Upper lobe of right lung (tissue), 1 donor: ENCODE measurements at regions not wholly inside any gene's neighbourhood (a gene's known extent, or its start where the extent isn't known, plus 50 kb on each side); places are given as distances from the start of the nearest gene placed in this dataset.
"Not testable (repeated sequence)": the region's sequence is repeated elsewhere in the genome, so short reads cannot be mapped to it uniquely, and the experiment has no call there.

Experiments used
- ATAC-seq: fragments of 200-7000 bp; cut with Tn5 transposase; one replicate; pipeline ENCODE4 v1.9.1; 2020; ENCODE audit warnings: mild to moderate bottlenecking, moderate library complexity
- DNase-seq: peaks from one replicate; pipeline ENCODE4 v3.0.0-alpha.2; 2020
- H3K27ac ChIP-seq: fragments of 200-600 bp; one replicate; pipeline ENCODE4 v1.8.0; 2022
- H3K27me3 ChIP-seq: fragments of 200-600 bp; one replicate; pipeline ENCODE4 v1.8.0; 2022; ENCODE audit warnings: mild to moderate bottlenecking
- H3K36me3 ChIP-seq: fragments of 200-600 bp; one replicate; pipeline ENCODE4 v1.8.0; 2022
- H3K4me1 ChIP-seq: fragments of 200-600 bp; one replicate; pipeline ENCODE4 v1.8.0; 2022
- H3K4me3 ChIP-seq: fragments of 200-600 bp; one replicate; pipeline ENCODE4 v1.8.0; 2022; ENCODE audit warnings: mild to moderate bottlenecking
- H3K9me3 ChIP-seq: fragments of 200-600 bp; one replicate; pipeline ENCODE4 v1.8.0; 2022
- CTCF ChIP-seq: fragments of 200-600 bp; IDR thresholded peaks from one replicate; pipeline ENCODE4 v1.8.0; 2022; ENCODE audit warnings: antibody characterized with exemption
- intact Hi-C: fragments of 100-400 bp; cut with DNase I; formaldehyde crosslinking; loops from one replicate; pipeline ENCODE4 v1.11.0; 2022
- donor health status: DM: no; HTN: yes; CAD: no; lungs with severe emphysema.

DNA sequence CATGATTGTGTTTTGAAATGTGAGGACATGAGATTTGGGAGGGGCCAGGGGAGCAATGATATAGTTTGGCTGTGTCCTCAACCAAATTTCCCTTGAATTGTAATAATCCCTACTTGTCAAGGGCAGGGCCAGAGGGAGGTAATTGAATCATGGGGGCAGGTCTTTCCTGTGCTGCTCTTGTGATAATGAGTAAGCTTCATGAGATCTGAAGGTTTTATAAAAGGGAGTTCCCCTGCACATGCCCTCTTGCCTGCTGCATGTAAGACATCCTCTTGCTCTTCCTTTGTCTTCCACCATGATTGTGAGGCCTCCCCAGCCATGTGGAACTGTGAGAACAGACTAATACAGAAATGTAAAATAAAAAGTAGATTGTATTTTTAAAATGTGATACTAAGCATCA, 1294.9 kb downstream of the ADGRL3 start:
- H3K4me1 ChIP-seq = no peaks in the 10 kb centered on the region
- no peak for DNase-seq
- H3K27me3 ChIP-seq = no peaks in the 10 kb centered on the region
- no peaks in the 10 kb centered on the region for H3K9me3 ChIP-seq
- intact Hi-C loops = no loop called here
- no peak overlapping the region for H3K27ac ChIP-seq
- no peak overlapping the region for H3K4me3 ChIP-seq
- ATAC-seq = no peak
- no peaks in the 10 kb centered on the region for H3K36me3 ChIP-seq
- no peak for TF ChIP-seq CTCF

- H3K4me1 ChIP-seq, H3K4me3 ChIP-seq, H3K9me3 ChIP-seq, DNase-seq, ATAC-seq, H3K27me3 ChIP-seq, intact Hi-C loops, H3K27ac ChIP-seq, H3K36me3 ChIP-seq: not testable (repeated sequence)
These were observed 1291.6 kb downstream of the ADGRL3 start for GRCh38 chr4:62491756-62492155.

DNA sequence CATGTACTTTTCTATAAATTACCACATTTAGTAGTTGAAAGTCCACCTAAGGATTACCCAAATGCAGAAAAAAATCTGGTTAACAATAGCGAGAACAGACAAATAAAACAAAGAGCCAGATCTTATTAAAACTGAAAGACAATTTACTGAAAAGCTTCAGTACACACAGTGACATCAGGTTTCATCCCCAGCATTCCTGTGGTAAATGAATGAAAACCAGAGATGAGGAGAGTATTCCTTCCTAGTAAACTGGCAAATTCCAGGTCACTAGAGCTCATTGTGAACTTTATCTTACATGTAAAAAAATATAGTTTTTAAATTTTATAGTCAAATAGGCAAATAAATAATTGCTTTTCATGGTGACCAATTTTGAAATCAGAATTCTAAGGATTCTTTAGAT, 1290.5 kb downstream of the ADGRL3 start:
- no peak for TF ChIP-seq CTCF
- Histone ChIP-seq H3K4me3 (no peak overlapping the region), H3K9me3 (no peaks in the 10 kb centered on the region), H3K4me1 (no peaks in the 10 kb centered on the region), H3K27ac (no peak overlapping the region), H3K27me3 (no peaks in the 10 kb centered on the region), H3K36me3 (no peaks in the 10 kb centered on the region)
- ATAC-seq (no peak), DNase-seq (no peak)
- intact Hi-C loops = no loop called here

- no peak for ATAC-seq
- Histone ChIP-seq H3K36me3 (no peaks in the 10 kb centered on the region), H3K9me3 (no peaks in the 10 kb centered on the region), H3K4me1 (no peaks in the 10 kb centered on the region), H3K4me3 (no peak overlapping the region), H3K27me3 (no peaks in the 10 kb centered on the region), H3K27ac (no peak overlapping the region)
- intact Hi-C loops = no loop called here
- TF ChIP-seq CTCF = no peak
- no peak for DNase-seq
These were observed 1286.9 kb downstream of the ADGRL3 start for GRCh38 chr4:62487016-62487415.

GRCh38 chr4:62484357-62484756, 1284.2 kb downstream of the ADGRL3 start:
- H3K9me3 ChIP-seq = no peaks in the 10 kb centered on the region
- no peak overlapping the region for H3K27ac ChIP-seq
- no peaks in the 10 kb centered on the region for H3K27me3 ChIP-seq
- no peaks in the 10 kb centered on the region for H3K4me1 ChIP-seq
- intact Hi-C loops = no loop called here
- no peaks in the 10 kb centered on the region for H3K36me3 ChIP-seq
- no peak overlapping the region for H3K4me3 ChIP-seq
- no peak for DNase-seq
- no peak for TF ChIP-seq CTCF
- no peak for ATAC-seq

- no peaks in the 10 kb centered on the region for H3K27me3 ChIP-seq
- H3K4me3 ChIP-seq = no peak overlapping the region
- no peaks in the 10 kb centered on the region for H3K9me3 ChIP-seq
- DNase-seq (no peak), ATAC-seq (no peak)
- intact Hi-C loops = no loop called here
- no peak for TF ChIP-seq CTCF
- no peaks in the 10 kb centered on the region for H3K4me1 ChIP-seq
- H3K27ac ChIP-seq = no peak overlapping the region
- H3K36me3 ChIP-seq = no peaks in the 10 kb centered on the region
These were observed 1282.2 kb downstream of the ADGRL3 start for GRCh38 chr4:62482355-62482754.
